ENCODE measurements at regions not wholly inside any gene's neighbourhood (a gene's known extent, or its start where the extent isn't known, plus 50 kb on each side); places are given as distances from the start of the nearest gene placed in this dataset.

DNA sequence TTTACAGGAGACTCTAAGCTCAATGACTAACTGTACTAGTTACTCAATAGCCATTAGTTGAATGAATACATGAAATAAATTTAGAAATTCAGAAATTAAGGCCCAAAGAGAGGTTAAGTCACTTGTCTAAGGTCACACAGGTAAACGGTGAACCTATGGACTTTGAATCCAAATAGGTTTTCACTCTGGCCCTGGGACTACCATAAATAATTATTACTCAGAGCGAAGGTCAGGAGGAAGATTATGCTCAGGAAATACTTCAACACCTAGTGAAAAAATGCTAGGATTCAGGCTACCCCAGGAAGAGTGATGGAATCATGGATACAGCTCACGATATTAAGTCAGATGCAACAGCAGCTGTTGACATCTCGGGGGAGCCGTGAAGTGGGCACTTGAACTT, 417.4 kb downstream of the GABRG2 start:
- no peak overlapping the region for H3K9ac ChIP-seq (ENCODE audit: extremely low read depth, insufficient read length, low read length)
- no peak overlapping the region for H2BK15ac ChIP-seq (ENCODE audit: low read depth, low read length)
- Mint-ChIP-seq H3K9me3 (no peaks in the 10 kb centered on the region), H3K27me3 (ENCODE audit: low read depth) (no peaks in the 10 kb centered on the region), H3K27ac (no peak overlapping the region), H3K4me1 (peaks cover 5% of the 10 kb centered on the region in 2 experiments; a peak in 1 of 4 replicates), H3K36me3 (ENCODE audit: insufficient read depth in 1 of 3, low read depth in 3 of 3) (no peaks in the 10 kb centered on the region), H3K4me3 (no peak overlapping the region)
- H2AK5ac ChIP-seq (ENCODE audit: insufficient read length, low read length): no peak overlapping the region
- no peak overlapping the region for H2BK12ac ChIP-seq (ENCODE audit: insufficient read length, low read depth, low read length)
- H3K23me2 ChIP-seq (ENCODE audit: insufficient read length, low read depth, low read length, poor library complexity, severe bottlenecking): no peaks in the 10 kb centered on the region
- H2BK20ac ChIP-seq (ENCODE audit: low read depth, low read length, poor library complexity, severe bottlenecking): no peak overlapping the region
- H3T11ph ChIP-seq (ENCODE audit: low read length): no peak overlapping the region
- no peak overlapping the region for H4K8ac ChIP-seq (replicated peaks; ENCODE audit: insufficient read length, low read depth, low read length)
- no peak overlapping the region for H3K23ac ChIP-seq (ENCODE audit: insufficient read length, low read depth, low read length)
- TF ChIP-seq, protein P1, sequence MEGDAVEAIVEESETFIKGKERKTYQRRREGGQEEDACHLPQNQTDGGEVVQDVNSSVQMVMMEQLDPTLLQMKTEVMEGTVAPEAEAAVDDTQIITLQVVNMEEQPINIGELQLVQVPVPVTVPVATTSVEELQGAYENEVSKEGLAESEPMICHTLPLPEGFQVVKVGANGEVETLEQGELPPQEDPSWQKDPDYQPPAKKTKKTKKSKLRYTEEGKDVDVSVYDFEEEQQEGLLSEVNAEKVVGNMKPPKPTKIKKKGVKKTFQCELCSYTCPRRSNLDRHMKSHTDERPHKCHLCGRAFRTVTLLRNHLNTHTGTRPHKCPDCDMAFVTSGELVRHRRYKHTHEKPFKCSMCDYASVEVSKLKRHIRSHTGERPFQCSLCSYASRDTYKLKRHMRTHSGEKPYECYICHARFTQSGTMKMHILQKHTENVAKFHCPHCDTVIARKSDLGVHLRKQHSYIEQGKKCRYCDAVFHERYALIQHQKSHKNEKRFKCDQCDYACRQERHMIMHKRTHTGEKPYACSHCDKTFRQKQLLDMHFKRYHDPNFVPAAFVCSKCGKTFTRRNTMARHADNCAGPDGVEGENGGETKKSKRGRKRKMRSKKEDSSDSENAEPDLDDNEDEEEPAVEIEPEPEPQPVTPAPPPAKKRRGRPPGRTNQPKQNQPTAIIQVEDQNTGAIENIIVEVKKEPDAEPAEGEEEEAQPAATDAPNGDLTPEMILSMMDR (conservative IDR thresholded peaks at IDR 0.05): no peak
- WGBS (ENCODE audit: extremely low coverage, insufficient read length, low lambda C conversion rate): no CpG with 5 or more reads among the region's 5 CpGs
- no peak for DNase-seq
- no peak overlapping the region for H3K56ac ChIP-seq (ENCODE audit: insufficient read length, low read depth, low read length)
- H3K4ac ChIP-seq (ENCODE audit: low read depth, low read length): no peak overlapping the region
- no peak overlapping the region for H3K4me2 ChIP-seq (ENCODE audit: insufficient read depth, insufficient read length, low read length)
- no peak overlapping the region for H4K5ac ChIP-seq (ENCODE audit: insufficient read length, low read depth, low read length)
- H3K9me3 ChIP-seq (ENCODE audit: control insufficient read depth, low read depth, low read length): no peaks in the 10 kb centered on the region
- no peaks in the 10 kb centered on the region for H3K79me2 ChIP-seq (ENCODE audit: insufficient read depth, low read length)
- no peaks in the 10 kb centered on the region for H3K4me1 ChIP-seq (ENCODE audit: insufficient read depth, low read length)
- H3K27me3 ChIP-seq (ENCODE audit: insufficient read depth, low read length): no peaks in the 10 kb centered on the region
- no peaks in the 10 kb centered on the region for H3K79me1 ChIP-seq (ENCODE audit: insufficient read depth, low read depth, low read length, poor library complexity, severe bottlenecking)
- H3K14ac ChIP-seq (ENCODE audit: insufficient read depth, low read length): no peak overlapping the region
- H2BK120ac ChIP-seq (ENCODE audit: low read depth, low read length, poor library complexity, severe bottlenecking): no peak overlapping the region
- no peaks in the 10 kb centered on the region for H4K20me1 ChIP-seq (ENCODE audit: control insufficient read depth, insufficient read depth, insufficient read length)
- H2AFZ ChIP-seq (ENCODE audit: low read length): no peak overlapping the region
- no peak overlapping the region for H3K27ac ChIP-seq (ENCODE audit: insufficient read length, low read depth, low read length)
- no peak overlapping the region for H2BK5ac ChIP-seq (ENCODE audit: insufficient read length, low read length)
- H4K91ac ChIP-seq (ENCODE audit: insufficient read length, low read depth, low read length): no peak overlapping the region
- no peak overlapping the region for H3K18ac ChIP-seq (ENCODE audit: insufficient read length, low read depth, low read length)
